Stimulated activated memory B cell treated with anti-CD40 and anti-IgM and Interleukin-4, amounts not matched to agents 10 μg/mL and 1 μg/mL and 100 μg/mL, for 72 hours (primary cell): ENCODE measurements at regions not wholly inside any gene's neighbourhood (a gene's known extent, or its start where the extent isn't known, plus 50 kb on each side); places are given as distances from the start of the nearest gene placed in this dataset.

Experiments
- ATAC-seq: fragments of 150-1000 bp; cut with Tn5 transposase; 2 replicates; pipeline ENCODE4 v1.10.0; 2021
- H3K27ac Mint-ChIP-seq: one replicate; pipeline ENCODE4 v1.8.0; 2022; ENCODE audit warnings: mild to moderate bottlenecking, mixed read lengths
- H3K27me3 Mint-ChIP-seq: one replicate; pipeline ENCODE4 v1.8.0; 2022; ENCODE audit warnings: mixed read lengths
- H3K36me3 Mint-ChIP-seq: one replicate; pipeline ENCODE4 v1.8.0; 2022; ENCODE audit warnings: mixed read lengths
- H3K4me1 Mint-ChIP-seq: one replicate; pipeline ENCODE4 v1.8.0; 2022; ENCODE audit warnings: mixed read lengths
- H3K4me3 Mint-ChIP-seq: one replicate; pipeline ENCODE4 v1.8.0; 2022; ENCODE audit warnings: mild to moderate bottlenecking, moderate library complexity, mixed read lengths
- H3K9me3 Mint-ChIP-seq: one replicate; pipeline ENCODE4 v1.8.0; 2022; ENCODE audit warnings: mixed read lengths

GRCh38 chr2:16149349-16150243 is 209.2 kb downstream of the MYCN start:
- no peak overlapping the region for H3K4me3 Mint-ChIP-seq
- H3K4me1 Mint-ChIP-seq, result no peaks in the 10 kb centered on the region
- no peak for ATAC-seq
- no peaks in the 10 kb centered on the region for H3K36me3 Mint-ChIP-seq
- H3K27ac Mint-ChIP-seq, result no peak overlapping the region
- H3K27me3 Mint-ChIP-seq, result no peaks in the 10 kb centered on the region
- no peaks in the 10 kb centered on the region for H3K9me3 Mint-ChIP-seq

DNA sequence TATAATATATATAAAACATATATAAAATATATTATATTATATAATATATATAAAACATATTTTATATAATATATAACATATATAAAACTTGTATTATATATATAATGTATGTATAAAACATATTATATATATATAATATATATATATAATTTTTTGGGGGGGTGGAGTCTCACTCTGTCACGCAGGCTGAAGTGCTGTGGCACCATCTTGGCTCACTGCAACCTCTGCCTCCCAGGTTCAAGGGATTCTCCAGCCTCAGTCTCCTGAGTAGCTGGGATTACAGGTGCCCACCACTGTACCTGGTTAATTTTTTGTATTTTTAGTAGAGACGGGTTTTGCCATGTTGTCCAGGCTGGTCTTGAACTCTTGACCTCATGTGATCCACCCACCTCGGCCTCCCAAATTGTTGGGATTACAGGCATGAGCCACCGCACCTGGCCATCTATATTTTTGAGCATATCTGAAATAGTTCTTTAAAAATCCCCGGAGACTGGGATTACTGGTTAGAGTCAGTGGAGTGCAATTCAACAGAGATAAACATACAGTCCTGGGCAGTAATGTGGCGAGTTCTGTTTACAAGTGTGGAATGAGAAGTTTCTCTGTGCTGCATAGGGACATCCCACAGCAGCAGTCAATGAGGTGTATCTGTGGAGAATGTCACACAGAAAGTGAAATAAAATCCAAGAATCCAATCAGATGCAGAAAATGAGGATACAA is 208.4 kb downstream of the MYCN start:
- no peaks in the 10 kb centered on the region for H3K4me1 Mint-ChIP-seq
- no peak for ATAC-seq
- no peak overlapping the region for H3K4me3 Mint-ChIP-seq

GRCh38 chr2:16142383-16143361 is 202.3 kb downstream of the MYCN start:
- Mint-ChIP-seq H3K9me3 (no peaks in the 10 kb centered on the region), H3K36me3 (no peaks in the 10 kb centered on the region), H3K4me3 (no peak overlapping the region), H3K27ac (no peak overlapping the region), H3K4me1 (no peaks in the 10 kb centered on the region), H3K27me3 (no peaks in the 10 kb centered on the region)
- ATAC-seq, result no peak

More for the DNA sequence above, 208.4 kb downstream of the MYCN start:
- H3K27me3 Mint-ChIP-seq, result no peaks in the 10 kb centered on the region
- no peak overlapping the region for H3K27ac Mint-ChIP-seq
- no peaks in the 10 kb centered on the region for H3K9me3 Mint-ChIP-seq
- no peaks in the 10 kb centered on the region for H3K36me3 Mint-ChIP-seq

GRCh38 chr2:16141641-16141921 is 201.2 kb downstream of the MYCN start:
- no peak overlapping the region for H3K27ac Mint-ChIP-seq
- H3K27me3 Mint-ChIP-seq, result no peaks in the 10 kb centered on the region
- no peaks in the 10 kb centered on the region for H3K4me1 Mint-ChIP-seq
- H3K36me3 Mint-ChIP-seq, result no peaks in the 10 kb centered on the region
- ATAC-seq, result no peak
- H3K4me3 Mint-ChIP-seq, result no peak overlapping the region
- H3K9me3 Mint-ChIP-seq, result no peaks in the 10 kb centered on the region

GRCh38 chr2:16140771-16141640 is 200.7 kb downstream of the MYCN start:
- Mint-ChIP-seq H3K4me3 (no peak overlapping the region), H3K27ac (no peak overlapping the region), H3K9me3 (peaks cover 2% of the 10 kb centered on the region), H3K36me3 (no peaks in the 10 kb centered on the region), H3K27me3 (no peaks in the 10 kb centered on the region), H3K4me1 (no peaks in the 10 kb centered on the region)
- no peak for ATAC-seq

GRCh38 chr2:16139663-16140615 is 199.6 kb downstream of the MYCN start:
- Mint-ChIP-seq H3K9me3 (peaks cover 2% of the 10 kb centered on the region), H3K4me3 (no peak overlapping the region), H3K4me1 (no peaks in the 10 kb centered on the region), H3K27me3 (no peaks in the 10 kb centered on the region), H3K27ac (no peak overlapping the region), H3K36me3 (no peaks in the 10 kb centered on the region)
- ATAC-seq, result no peak

- no peak for ATAC-seq
- Mint-ChIP-seq H3K36me3 (no peaks in the 10 kb centered on the region), H3K27me3 (no peaks in the 10 kb centered on the region), H3K9me3 (peaks cover 2% of the 10 kb centered on the region), H3K4me1 (no peaks in the 10 kb centered on the region), H3K27ac (no peak overlapping the region), H3K4me3 (no peak overlapping the region)
Measured at GRCh38 chr2:16138811-16139662, 198.7 kb downstream of the MYCN start.

GRCh38 chr2:16137080-16137755 is 196.9 kb downstream of the MYCN start:
- Mint-ChIP-seq H3K27me3 (no peaks in the 10 kb centered on the region), H3K4me1 (no peaks in the 10 kb centered on the region)
- ATAC-seq, result no peak

DNA sequence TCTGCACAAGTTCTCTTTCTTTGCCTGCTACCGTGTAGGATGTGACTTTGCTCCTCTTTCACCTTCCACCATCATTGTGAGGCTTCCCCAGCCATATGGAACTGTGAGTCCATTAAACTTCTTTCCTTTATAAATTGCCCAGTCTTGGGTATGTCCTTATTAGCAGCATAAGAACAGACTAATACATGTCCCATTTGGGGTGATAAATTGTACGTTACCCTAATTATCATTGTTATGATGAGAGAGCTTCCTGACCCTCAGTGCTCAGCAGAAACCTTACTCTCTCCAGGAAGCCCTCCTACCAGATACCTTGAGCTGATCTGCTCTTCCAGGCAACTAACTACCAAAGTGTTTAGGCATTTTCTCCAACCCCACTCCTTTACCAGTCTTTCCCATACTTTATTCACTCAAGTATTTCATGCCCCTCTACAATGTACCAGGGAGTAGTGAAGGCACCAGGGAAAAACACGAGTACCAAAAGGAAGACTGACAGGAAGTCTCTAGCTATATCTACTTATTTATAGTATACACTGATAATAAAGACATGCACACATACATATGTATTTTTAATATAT is 196.2 kb downstream of the MYCN start:
- Mint-ChIP-seq H3K4me1 (no peaks in the 10 kb centered on the region), H3K27ac (no peak overlapping the region), H3K4me3 (no peak overlapping the region), H3K27me3 (no peaks in the 10 kb centered on the region), H3K9me3 (peaks cover 2% of the 10 kb centered on the region), H3K36me3 (no peaks in the 10 kb centered on the region)
- no peak for ATAC-seq

More at GRCh38 chr2:16137080-16137755, 196.9 kb downstream of the MYCN start:
- Mint-ChIP-seq H3K4me3 (no peak overlapping the region), H3K9me3 (peaks cover 2% of the 10 kb centered on the region), H3K27ac (no peak overlapping the region), H3K36me3 (no peaks in the 10 kb centered on the region)

DNA sequence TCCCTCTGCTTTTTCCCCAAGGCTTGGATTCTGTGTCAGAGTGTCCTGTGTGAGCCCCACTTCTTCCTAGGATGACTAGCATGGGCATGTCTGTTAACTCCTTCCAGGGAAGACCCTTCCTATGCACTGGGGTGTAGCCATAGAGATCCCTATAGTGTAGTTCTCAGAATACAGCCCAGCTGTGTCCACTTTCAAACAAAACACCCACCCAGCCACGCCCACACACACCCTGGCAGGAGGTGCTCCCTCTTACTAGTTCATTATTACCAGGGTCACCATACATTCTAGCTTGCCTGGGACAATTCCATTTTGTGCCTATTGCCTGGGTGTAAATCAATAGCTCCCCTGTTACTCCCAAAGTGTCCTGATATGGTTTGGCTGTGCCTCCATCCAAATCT is 195.6 kb downstream of the MYCN start:
- no peak overlapping the region for H3K4me3 Mint-ChIP-seq
- no peak overlapping the region for H3K27ac Mint-ChIP-seq
- peaks cover 5% of the 10 kb centered on the region for H3K9me3 Mint-ChIP-seq
- H3K4me1 Mint-ChIP-seq, result no peaks in the 10 kb centered on the region
- no peaks in the 10 kb centered on the region for H3K27me3 Mint-ChIP-seq
- H3K36me3 Mint-ChIP-seq, result no peaks in the 10 kb centered on the region
- ATAC-seq, result no peak

DNA sequence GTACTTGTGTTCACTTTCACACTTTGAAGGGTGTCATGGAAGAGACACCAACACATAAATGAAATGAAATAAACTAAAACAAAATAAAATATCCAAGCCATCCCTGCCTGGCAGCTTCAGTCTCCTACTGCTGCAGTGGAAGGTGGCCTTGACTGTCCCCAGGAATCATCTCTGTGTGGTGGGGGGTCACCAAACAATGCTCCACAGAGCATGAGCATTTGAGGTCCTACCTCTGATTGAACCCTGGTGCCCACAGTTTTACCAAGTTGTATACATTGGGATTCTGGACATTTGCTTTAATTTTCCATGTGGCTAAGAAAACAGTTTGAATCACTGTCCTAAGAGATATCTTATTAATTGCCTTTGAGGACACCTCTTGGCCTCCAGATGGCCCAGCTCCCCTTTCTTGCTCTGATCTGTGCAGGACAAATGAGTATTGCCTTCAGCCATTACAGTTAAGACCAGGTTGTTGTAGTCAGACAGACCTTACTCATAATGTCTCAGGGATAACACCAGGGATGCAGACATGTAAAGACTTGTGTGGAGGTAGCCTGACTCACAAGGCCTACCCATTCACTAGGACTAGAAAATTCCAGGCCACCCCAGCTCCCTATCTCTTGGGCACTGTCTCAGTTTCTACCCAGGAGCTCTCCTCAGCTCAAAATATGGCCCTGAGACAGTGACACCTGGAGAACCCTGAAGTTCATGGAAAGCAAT is 195.0 kb downstream of the MYCN start:
- no peak overlapping the region for H3K27ac Mint-ChIP-seq
- no peaks in the 10 kb centered on the region for H3K36me3 Mint-ChIP-seq
- H3K4me3 Mint-ChIP-seq, result no peak overlapping the region
- no peaks in the 10 kb centered on the region for H3K27me3 Mint-ChIP-seq
- H3K9me3 Mint-ChIP-seq, result peaks cover 5% of the 10 kb centered on the region
- ATAC-seq, result no peak
- H3K4me1 Mint-ChIP-seq, result no peaks in the 10 kb centered on the region
